GM19239 (cell line): ENCODE measurements at regions not wholly inside any gene's neighbourhood (a gene's known extent, or its start where the extent isn't known, plus 50 kb on each side); places are given as distances from the start of the nearest gene placed in this dataset.

Source experiments
- DNase-seq: peaks from one replicate; pipeline ENCODE4 v3.0.0; 2011; ENCODE audit warnings: low spot score; ENCODE audit not compliant: insufficient read length
- FAIRE-seq: peaks from 2 replicates; lab custom pipeline; 2011; peaks lifted over from hg19 to GRCh38; lab: Jason Lieb, UNC

- FAIRE-seq: no peak
- no peak for DNase-seq
Observed at GRCh38 chr4:62243895-62244294, 1043.8 kb downstream of the ADGRL3 start.

DNA sequence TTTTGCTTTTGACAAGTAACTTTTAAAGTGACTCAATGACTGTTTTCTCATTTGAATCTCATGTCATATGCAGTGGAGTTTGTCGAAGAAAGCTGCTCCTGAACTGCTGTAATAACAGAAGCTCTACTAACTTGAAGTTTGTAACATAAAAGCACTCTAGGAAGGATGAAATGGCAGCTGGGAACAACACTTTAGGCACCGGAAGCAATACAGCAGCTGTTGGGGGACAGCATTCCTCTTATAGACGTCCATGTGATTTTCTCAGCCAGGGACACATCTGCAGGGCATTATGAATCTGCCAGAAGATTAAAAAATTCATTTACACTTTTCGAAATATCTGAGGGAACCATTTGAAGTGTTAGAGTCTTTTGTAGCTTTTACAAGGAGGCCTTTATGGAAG, 1035.8 kb downstream of the ADGRL3 start:
- DNase-seq (no peak), FAIRE-seq (no peak)

GRCh38 chr4:62232814-62233213, 1032.7 kb downstream of the ADGRL3 start:
- FAIRE-seq (no peak), DNase-seq (no peak)

DNA sequence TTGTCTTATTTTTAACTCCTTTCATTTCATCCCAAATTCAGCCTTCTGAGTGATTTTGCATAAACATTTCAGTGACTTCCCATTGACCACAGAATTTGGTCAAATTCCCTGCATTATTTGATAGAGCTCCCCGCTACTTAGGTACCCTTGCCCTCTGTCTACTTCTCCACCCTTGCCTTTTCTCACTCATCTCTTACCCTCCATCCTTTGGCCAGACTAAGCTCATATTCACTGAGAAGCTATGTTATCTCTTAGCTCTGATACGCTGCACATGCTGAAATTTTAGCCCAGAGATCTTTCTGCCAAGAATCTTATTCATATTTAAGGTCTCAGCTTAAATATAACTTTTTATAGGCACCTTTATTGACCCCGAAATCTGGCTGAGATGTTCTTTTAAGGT, 1031.9 kb downstream of the ADGRL3 start:
- DNase-seq (no peak), FAIRE-seq (no peak)

DNA sequence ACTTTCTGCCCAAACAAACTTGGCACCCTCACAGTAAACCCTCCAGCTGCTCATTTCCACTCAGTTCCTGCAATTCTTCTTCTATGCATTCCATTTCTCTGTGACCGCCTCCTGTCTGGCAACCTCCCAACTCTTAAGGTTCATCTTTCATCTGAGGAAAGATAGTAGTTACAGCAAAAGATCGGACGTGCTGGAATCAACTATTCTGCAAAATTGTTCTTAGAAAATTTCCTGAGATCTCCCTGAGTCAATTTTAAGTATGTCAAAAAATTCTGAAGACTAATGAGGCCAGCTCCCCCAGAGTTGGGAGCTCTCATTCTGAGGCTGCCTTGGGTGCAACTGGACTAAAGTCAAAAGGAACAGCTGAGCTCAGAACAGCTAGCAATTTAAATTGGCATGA, 1026.0 kb downstream of the ADGRL3 start:
- no peak for FAIRE-seq
- no peak for DNase-seq

DNA sequence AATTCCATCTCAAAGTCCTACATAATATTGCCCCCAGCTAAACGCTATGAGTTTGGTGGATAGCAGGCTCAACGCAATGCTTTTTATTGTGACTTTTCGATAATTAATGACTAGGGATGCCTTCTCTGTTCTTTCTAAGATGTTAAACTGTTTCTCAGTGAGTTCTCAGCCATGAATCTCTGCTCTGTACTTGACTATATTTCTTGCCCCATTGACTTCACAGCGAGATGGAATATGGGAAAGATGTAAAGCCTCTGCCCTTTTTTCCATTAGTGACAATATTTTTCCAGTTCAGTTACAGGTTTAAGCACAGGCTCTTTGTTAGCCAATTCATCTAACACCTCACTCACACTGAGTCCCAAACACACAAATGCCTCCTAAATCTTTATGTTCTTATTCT, 1022.0 kb downstream of the ADGRL3 start:
- DNase-seq (no peak), FAIRE-seq (no peak)

- FAIRE-seq: no peak
- DNase-seq: no peak
Observed at GRCh38 chr4:62210486-62210885, 1010.4 kb downstream of the ADGRL3 start.

DNA sequence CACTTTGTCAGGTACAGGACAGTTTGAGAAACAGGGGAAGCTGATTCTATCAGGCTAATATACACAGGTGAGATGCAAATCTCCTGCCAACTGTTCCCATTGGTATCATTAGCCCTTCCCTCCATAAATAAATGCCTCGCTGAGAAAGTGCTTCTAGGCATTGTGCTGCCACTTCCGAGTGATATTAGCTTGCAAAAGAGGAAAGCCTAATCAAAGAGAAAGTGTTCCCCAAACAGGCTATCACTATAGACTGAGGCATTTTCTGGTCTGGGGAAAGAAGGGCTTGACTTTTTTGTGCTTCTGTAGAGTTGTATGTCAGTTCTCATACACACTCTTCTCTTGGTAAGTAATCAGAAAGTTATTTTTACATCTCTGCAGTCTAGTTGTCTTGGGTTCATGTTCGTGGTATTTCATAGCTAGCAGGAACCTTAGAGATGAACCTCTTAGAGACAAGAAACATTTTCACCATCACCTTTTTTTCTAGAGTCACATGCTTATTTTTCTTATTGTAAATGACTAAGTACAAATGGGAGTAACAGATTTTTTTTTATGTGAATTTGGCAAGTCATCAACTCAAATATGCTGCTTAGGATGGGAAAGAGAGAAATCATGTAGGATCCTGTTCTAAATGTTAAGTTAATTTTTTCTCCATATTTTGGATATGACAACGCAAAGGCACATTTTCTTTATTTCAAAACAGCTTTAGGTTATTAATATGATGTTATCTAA, 1009.8 kb downstream of the ADGRL3 start:
- DNase-seq (no peak), FAIRE-seq (no peak)

GRCh38 chr4:62208921-62209320, 1008.8 kb downstream of the ADGRL3 start:
- FAIRE-seq (no peak), DNase-seq (no peak)

GRCh38 chr4:62204136-62204535, 1004.0 kb downstream of the ADGRL3 start:
- DNase-seq (no peak), FAIRE-seq (no peak)

- DNase-seq (no peak), FAIRE-seq (no peak)
Observed at GRCh38 chr4:62199291-62199810, 999.2 kb downstream of the ADGRL3 start.

DNA sequence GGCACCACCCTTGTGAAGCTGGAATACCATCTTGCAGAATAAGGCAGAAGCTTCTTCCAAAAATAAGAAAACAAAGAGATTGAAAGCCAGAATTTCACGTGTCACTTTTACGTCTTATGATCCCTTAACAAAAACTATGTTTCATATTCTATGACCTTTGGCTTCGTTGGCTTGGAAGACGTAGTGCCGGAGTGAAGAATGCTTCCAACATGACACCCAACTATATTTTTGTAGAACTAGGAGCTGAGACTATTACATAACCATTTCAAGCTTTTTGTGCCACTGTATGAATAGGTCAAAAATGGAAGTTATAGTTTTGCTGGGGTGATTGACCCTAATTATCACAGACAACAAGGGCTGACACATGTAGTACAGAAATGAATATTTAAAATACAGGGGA, 996.2 kb downstream of the ADGRL3 start:
- FAIRE-seq: no peak
- no peak for DNase-seq

GRCh38 chr4:62194342-62194741, 994.2 kb downstream of the ADGRL3 start:
- FAIRE-seq (no peak), DNase-seq (no peak)

- FAIRE-seq: no peak
Observed at GRCh38 chr4:62193761-62194160, 993.6 kb downstream of the ADGRL3 start.

DNA sequence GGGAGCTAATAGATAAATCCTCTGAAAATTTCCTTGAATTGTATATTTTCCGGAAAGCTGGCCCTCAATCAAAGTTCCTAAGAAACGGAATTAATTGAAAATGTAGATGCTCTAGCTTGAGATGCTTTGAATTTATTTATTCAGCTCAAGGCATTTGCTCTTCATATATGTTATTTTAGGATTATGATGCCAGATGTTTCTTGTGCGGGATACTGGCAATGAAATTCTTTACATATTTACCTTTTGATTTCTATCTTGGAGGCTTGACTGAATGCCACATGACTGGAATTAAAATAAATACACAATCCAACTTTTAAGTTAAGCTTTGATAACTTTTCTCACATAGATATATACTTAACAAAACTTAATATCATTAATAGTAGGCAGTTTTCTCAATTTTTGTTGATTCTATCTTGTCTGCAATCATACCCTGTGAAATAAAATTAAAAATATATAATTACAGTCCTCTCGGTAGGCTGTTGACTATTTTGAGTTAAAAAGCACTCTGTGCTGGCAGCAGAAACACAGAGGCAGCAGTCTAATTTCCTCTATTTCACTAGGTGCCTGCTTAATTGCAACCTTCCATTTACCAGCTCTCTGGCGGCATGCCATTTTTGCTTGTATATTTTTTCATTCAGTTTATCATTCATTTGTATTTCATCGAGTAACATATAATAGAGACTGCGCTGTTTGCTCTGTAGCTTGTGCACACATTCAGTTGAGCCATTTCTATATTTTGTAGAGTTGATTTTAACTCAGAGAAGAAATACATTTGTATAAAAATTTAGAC, 991.5 kb downstream of the ADGRL3 start:
- no peak for FAIRE-seq
- DNase-seq: no peak

More at GRCh38 chr4:62193761-62194160, 993.6 kb downstream of the ADGRL3 start:
- no peak for DNase-seq

DNA sequence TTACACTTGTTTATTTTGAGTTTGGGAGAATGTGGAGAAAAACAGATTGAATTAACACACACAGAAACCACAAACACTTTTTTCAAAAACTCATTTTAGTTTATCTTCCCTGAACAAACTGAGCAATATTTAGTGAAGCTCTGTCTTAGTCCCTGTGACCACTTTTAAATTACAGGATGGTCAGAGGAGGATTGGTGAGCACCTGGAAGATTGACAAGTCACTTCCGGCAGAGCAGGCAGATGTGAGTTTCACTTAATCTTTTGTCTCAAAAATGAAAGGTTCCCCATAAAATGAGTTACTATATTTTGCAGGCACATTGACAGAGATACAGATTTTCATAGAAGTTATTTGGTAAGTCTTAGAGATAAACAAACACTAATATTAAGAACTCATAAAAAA, 970.1 kb downstream of the ADGRL3 start:
- no peak for FAIRE-seq
- DNase-seq: no peak

DNA sequence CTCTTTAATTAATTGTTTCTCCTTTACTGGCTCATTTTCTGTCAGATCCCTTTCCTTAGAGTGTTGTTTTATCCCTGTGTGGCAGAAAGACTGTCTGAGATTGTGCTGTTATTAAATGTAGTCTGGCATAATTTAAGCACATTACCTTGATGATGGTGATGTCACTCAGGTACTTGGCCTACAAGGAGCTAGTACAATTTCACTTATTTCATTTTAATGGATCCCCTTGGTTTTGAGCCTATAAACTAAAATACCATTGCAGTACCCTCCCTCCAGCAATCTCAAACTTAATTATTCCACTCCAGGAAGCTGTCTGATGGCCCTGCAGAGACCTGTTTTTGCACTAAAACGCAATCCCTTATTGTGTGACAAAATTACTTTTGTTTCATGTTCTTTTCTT, 968.6 kb downstream of the ADGRL3 start:
- DNase-seq: no peak
- no peak for FAIRE-seq

GRCh38 chr4:62162606-62163005, 962.5 kb downstream of the ADGRL3 start:
- no peak for DNase-seq
- FAIRE-seq: no peak

DNA sequence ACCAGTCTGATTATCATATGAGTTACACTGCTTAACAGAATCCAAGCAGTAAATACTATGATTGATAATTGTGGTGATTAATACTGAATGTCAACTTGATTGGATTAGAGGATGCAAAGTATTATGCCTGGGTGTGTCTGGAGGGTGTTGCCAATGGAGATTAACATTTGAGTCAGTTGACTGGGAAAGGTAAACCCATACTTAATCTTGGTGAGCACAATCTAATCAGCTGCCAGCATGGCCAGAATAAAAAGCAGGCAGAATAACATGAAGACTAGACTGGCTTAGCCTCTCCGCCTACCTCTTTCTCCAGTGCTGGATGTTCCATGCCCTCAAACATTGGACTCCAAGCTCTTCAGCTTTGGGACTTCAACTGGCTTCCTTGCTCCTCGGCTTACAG, 961.3 kb downstream of the ADGRL3 start:
- FAIRE-seq (no peak), DNase-seq (no peak)

- FAIRE-seq (no peak), DNase-seq (no peak)
Observed at GRCh38 chr4:62159876-62160275, 959.8 kb downstream of the ADGRL3 start.

DNA sequence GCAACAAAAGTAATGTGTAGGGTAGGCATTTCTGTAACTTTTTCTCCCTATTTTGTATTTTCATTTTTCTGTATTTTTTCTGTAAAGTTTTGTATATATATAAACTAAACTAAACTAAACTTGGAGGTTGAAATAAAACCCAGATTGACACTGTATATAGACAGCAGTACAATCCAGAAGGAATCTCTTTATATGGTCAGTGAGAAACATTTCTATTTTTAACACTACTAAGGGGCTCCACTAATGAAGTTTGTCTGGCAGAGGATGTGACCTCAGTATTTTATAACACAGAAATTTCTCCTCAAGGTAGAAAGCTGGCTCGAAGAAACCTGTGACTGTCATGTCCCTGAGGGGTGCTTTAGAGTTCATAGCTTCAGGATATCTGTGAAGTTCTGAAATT, 959.2 kb downstream of the ADGRL3 start:
- FAIRE-seq (no peak), DNase-seq (no peak)

DNA sequence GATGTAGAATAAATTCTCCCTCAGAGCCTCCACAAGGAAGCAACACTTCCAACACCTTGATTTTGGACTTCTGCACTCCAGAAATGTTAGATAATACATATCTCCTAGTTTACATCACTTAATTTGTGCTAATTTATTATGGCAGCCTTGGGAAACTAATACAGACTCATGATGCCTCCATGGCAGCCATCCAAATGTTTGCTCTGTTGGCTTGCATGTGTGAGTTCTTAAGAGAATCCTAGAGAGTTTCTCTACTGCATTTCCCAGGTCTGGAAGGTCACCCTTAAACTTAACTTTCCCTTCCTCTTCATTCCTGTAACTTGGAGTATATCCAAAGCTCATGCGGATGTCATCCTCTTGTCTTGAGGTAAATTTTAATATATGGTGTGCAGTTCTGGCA, 956.1 kb downstream of the ADGRL3 start:
- FAIRE-seq: no peak
- no peak for DNase-seq
